ENCODE measurements at regions not wholly inside any gene's neighbourhood (a gene's known extent, or its start where the extent isn't known, plus 50 kb on each side); places are given as distances from the start of the nearest gene placed in this dataset.

- DNase-seq (ENCODE audit: low spot score in 2 of 2) = peak in 1 of 2 donors; percentile 53
- WGBS, 2 donors = 81 to 90% methylated on average over 3 of the region's 3 CpGs
- intact Hi-C loops (cut with DNase I; ENCODE audit: low total_unique reads) = no loop called here
- TF ChIP-seq POLR2A (IDR thresholded peaks at IDR 0.05) (no peak), CTCF (IDR thresholded peaks at IDR 0.05) (no peak)
- H3K4me3 ChIP-seq (ENCODE audit: low read depth, poor library complexity, severe bottlenecking) = no peak overlapping the region
These were observed 50.6 kb upstream of the NKD1 start for GRCh38 chr16:50497592-50497991.

GRCh38 chr16:50496990-50497389, 51.2 kb upstream of the NKD1 start:
- intact Hi-C loops (cut with DNase I; ENCODE audit: low total_unique reads) = no loop called here
- TF ChIP-seq CTCF (IDR thresholded peaks at IDR 0.05) (no peak), POLR2A (IDR thresholded peaks at IDR 0.05) (no peak)
- DNase-seq (ENCODE audit: low spot score in 2 of 2) = peak in 1 of 2 donors; percentile 15
- WGBS, 2 donors = 87 to 92% methylated on average over 2 of the region's 2 CpGs
- H3K4me3 ChIP-seq (ENCODE audit: low read depth, poor library complexity, severe bottlenecking) = no peak overlapping the region

- WGBS, 2 donors = 89 to 95% methylated on average over 7 of the region's 7 CpGs
- TF ChIP-seq POLR2A (IDR thresholded peaks at IDR 0.05) (no peak), CTCF (IDR thresholded peaks at IDR 0.05) (no peak)
- intact Hi-C loops (cut with DNase I; ENCODE audit: low total_unique reads) = no loop called here
- no peak overlapping the region for H3K4me3 ChIP-seq (ENCODE audit: low read depth, poor library complexity, severe bottlenecking)
- DNase-seq (ENCODE audit: low spot score in 2 of 2) = no peak
These were observed 52.5 kb upstream of the NKD1 start for GRCh38 chr16:50495673-50496072.

GRCh38 chr16:50494501-50495491, 53.4 kb upstream of the NKD1 start:
- peak in 1 of 2 donors; percentile 14 for DNase-seq (ENCODE audit: low spot score in 2 of 2)
- intact Hi-C loops (cut with DNase I; ENCODE audit: low total_unique reads) = no loop called here
- H3K4me3 ChIP-seq (ENCODE audit: low read depth, poor library complexity, severe bottlenecking) = no peak overlapping the region
- 86 to 88% methylated on average over 11 of the region's 11 CpGs for WGBS, 2 donors
- TF ChIP-seq POLR2A (IDR thresholded peaks at IDR 0.05) (no peak), CTCF (IDR thresholded peaks at IDR 0.05) (no peak)

- peak in 1 of 2 donors; percentile 64 for DNase-seq (ENCODE audit: low spot score in 2 of 2)
- WGBS, 2 donors = 92 to 95% methylated on average over 8 of the region's 8 CpGs
- H3K4me3 ChIP-seq (ENCODE audit: low read depth, poor library complexity, severe bottlenecking) = no peak overlapping the region
- intact Hi-C loops (cut with DNase I; ENCODE audit: low total_unique reads) = no loop called here
- TF ChIP-seq CTCF (IDR thresholded peaks at IDR 0.05) = no peak
- TF ChIP-seq POLR2A (IDR thresholded peaks at IDR 0.05) = no peak
These were observed 56.7 kb upstream of the NKD1 start for GRCh38 chr16:50491516-50491915.
